ENCODE measurements at regions not wholly inside any gene's neighbourhood (a gene's known extent, or its start where the extent isn't known, plus 50 kb on each side); places are given as distances from the start of the nearest gene placed in this dataset.

DNA sequence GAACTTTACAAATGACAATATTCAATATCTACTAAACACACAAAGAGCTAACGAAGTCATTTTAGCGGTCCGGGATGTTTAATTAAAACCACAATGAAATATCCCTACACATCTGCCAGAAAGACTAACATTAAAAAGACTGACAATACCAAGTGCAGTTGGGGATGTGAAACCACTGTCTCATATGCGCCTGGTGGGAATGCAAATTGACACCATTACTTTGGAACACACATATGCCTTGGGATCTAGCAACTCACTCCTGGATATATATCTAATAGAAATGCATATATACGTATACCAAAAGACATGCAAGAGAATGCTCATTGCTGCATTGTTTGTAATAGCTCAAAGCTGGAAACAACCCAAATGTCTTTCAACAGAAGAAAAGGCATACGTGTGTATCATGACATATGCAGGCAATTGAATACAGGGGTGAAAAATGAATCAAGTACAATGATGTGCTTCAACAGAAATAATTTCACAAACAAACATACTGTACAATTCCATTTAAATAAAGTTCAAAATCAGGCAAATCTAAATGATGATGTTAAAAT, 153.3 kb downstream of the CARTPT start:
- Histone ChIP-seq H3K36me3 (ENCODE audit: control insufficient read depth in 2 of 2, insufficient read depth in 2 of 2, low read length in 1 of 2) (no peaks in the 10 kb centered on the region), H3K4me3 (ENCODE audit: low read length in 2 of 2) (no peak overlapping the region), H3K27ac (ENCODE audit: low read depth in 1 of 2, low read length in 1 of 2) (no peak overlapping the region), H3K27me3 (ENCODE audit: control insufficient read depth in 2 of 2, insufficient read depth in 1 of 2, low read length in 1 of 2) (no peaks in the 10 kb centered on the region), H3K4me1 (ENCODE audit: control insufficient read depth in 2 of 2, insufficient read depth in 2 of 2, low read length in 2 of 2) (no peaks in the 10 kb centered on the region), H3K9me3 (ENCODE audit: control insufficient read depth in 2 of 2, insufficient read depth in 1 of 2, low read length in 1 of 2) (no peaks in the 10 kb centered on the region)
- 80% methylated on average over 6 of the region's 6 CpGs for WGBS
- DNase-seq (ENCODE audit: low read depth in 6 of 9, low spot score in 9 of 9) = no peak

DNA sequence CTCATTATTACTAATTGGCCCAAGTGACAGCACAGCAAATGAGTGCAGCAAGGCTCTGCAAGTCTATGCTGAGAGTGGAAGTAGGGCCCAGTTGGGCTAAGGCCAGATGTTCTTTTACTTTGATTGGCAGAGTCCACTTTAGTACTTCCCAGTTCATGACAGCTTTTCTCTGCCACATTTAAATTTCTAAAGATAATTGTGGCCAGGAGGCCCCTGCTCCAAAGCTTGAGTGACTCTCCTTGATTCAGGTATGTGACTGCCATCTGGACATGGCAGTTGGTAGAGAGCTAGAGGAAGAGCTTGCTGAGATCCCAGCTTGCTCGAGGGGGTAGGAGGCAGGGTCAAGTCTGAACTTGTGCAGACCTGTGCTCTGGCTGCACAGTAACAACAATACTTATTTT, 154.1 kb downstream of the CARTPT start:
- no peak overlapping the region for H3K4me3 ChIP-seq (ENCODE audit: low read length in 2 of 2)
- H3K36me3 ChIP-seq (ENCODE audit: control insufficient read depth in 2 of 2, insufficient read depth in 2 of 2, low read length in 1 of 2) = no peaks in the 10 kb centered on the region
- no peak for DNase-seq (ENCODE audit: low read depth in 6 of 9, low spot score in 9 of 9)
- H3K27ac ChIP-seq (ENCODE audit: low read depth in 1 of 2, low read length in 1 of 2) = no peak overlapping the region
- H3K9me3 ChIP-seq (ENCODE audit: control insufficient read depth in 2 of 2, insufficient read depth in 1 of 2, low read length in 1 of 2) = no peaks in the 10 kb centered on the region
- 72% methylated on average over 1 of the region's 1 CpG for WGBS
- H3K27me3 ChIP-seq (ENCODE audit: control insufficient read depth in 2 of 2, insufficient read depth in 1 of 2, low read length in 1 of 2) = no peaks in the 10 kb centered on the region
- H3K4me1 ChIP-seq (ENCODE audit: control insufficient read depth in 2 of 2, insufficient read depth in 2 of 2, low read length in 2 of 2) = no peaks in the 10 kb centered on the region

DNA sequence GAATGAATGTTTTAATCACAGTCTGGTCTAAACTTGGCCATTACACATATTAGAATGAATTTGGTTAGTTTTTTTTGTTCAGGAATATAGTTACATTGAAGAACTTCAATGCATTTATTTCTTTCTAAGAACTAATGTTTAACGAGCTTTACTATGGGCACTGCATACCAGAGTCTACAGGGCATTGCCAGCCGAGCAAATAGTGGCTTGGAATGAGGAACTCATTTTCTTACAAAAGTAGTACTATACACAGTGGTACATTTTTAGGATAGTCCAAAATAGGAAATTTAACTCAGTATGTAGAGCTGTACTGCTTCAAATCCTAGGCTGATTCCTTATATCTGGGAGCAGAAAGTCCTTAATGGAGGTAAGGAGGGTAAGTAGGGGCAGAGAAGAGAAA, 155.4 kb downstream of the CARTPT start:
- Histone ChIP-seq H3K4me1 (ENCODE audit: control insufficient read depth in 2 of 2, insufficient read depth in 2 of 2, low read length in 2 of 2) (no peaks in the 10 kb centered on the region), H3K36me3 (ENCODE audit: control insufficient read depth in 2 of 2, insufficient read depth in 2 of 2, low read length in 1 of 2) (no peaks in the 10 kb centered on the region), H3K4me3 (ENCODE audit: low read length in 2 of 2) (no peak overlapping the region), H3K27me3 (ENCODE audit: control insufficient read depth in 2 of 2, insufficient read depth in 1 of 2, low read length in 1 of 2) (no peaks in the 10 kb centered on the region), H3K27ac (ENCODE audit: low read depth in 1 of 2, low read length in 1 of 2) (no peak overlapping the region), H3K9me3 (ENCODE audit: control insufficient read depth in 2 of 2, insufficient read depth in 1 of 2, low read length in 1 of 2) (no peaks in the 10 kb centered on the region)
- 33% methylated on average over 2 of the region's 2 CpGs for WGBS
- DNase-seq (ENCODE audit: low read depth in 6 of 9, low spot score in 9 of 9) = no peak

DNA sequence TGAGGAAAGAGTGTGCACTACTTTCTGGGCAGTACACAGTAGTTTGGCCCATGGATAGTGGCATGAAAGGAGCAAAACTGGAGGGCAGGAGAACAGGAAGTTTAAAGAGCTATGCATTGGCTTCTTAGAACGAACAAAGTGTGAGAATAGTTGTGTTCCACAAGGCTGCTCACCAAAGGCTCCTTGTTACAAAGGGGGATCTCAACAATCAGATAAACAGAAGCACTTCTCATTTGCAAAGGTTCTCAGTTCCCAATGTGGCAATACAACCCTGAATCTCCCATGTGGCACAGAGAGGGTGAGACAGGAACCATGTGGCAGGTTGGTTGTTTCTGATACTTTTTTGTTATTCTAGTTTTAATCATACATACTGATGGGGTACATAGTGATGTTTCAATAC, 158.4 kb downstream of the CARTPT start:
- Histone ChIP-seq H3K9me3 (ENCODE audit: control insufficient read depth in 2 of 2, insufficient read depth in 1 of 2, low read length in 1 of 2) (no peaks in the 10 kb centered on the region), H3K36me3 (ENCODE audit: control insufficient read depth in 2 of 2, insufficient read depth in 2 of 2, low read length in 1 of 2) (no peaks in the 10 kb centered on the region), H3K4me1 (ENCODE audit: control insufficient read depth in 2 of 2, insufficient read depth in 2 of 2, low read length in 2 of 2) (no peaks in the 10 kb centered on the region), H3K4me3 (ENCODE audit: low read length in 2 of 2) (no peak overlapping the region), H3K27ac (ENCODE audit: low read depth in 1 of 2, low read length in 1 of 2) (no peak overlapping the region), H3K27me3 (ENCODE audit: control insufficient read depth in 2 of 2, insufficient read depth in 1 of 2, low read length in 1 of 2) (no peaks in the 10 kb centered on the region)
- no peak for DNase-seq (ENCODE audit: low read depth in 6 of 9, low spot score in 9 of 9)
- WGBS = 84% methylated on average over 1 of the region's 1 CpG

DNA sequence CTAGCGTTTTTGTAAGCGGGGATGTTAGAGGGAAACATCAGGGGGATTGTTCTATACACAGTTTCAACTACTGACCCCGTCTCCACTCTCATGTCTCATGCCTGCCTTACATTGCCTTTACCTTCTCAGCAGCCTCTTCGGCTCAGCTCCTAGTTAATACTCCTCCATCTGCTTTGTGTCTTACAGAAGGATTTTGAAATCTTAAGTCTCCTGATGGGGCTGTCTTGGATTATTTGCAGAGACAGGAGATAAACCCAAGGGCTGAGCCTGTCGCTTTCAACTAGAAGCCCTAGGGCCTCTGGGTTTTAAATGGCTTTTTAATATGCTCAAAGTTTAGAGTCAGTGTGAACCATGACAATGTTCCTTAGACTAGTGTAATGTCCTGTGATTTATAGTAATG, 161.5 kb downstream of the CARTPT start:
- no peak overlapping the region for H3K4me3 ChIP-seq (ENCODE audit: low read length in 2 of 2)
- no peaks in the 10 kb centered on the region for H3K9me3 ChIP-seq (ENCODE audit: control insufficient read depth in 2 of 2, insufficient read depth in 1 of 2, low read length in 1 of 2)
- H3K4me1 ChIP-seq (ENCODE audit: control insufficient read depth in 2 of 2, insufficient read depth in 2 of 2, low read length in 2 of 2) = no peaks in the 10 kb centered on the region
- no peak for DNase-seq (ENCODE audit: low read depth in 6 of 9, low spot score in 9 of 9)
- no peaks in the 10 kb centered on the region for H3K36me3 ChIP-seq (ENCODE audit: control insufficient read depth in 2 of 2, insufficient read depth in 2 of 2, low read length in 1 of 2)
- no peaks in the 10 kb centered on the region for H3K27me3 ChIP-seq (ENCODE audit: control insufficient read depth in 2 of 2, insufficient read depth in 1 of 2, low read length in 1 of 2)
- H3K27ac ChIP-seq (ENCODE audit: low read depth in 1 of 2, low read length in 1 of 2) = no peak overlapping the region
- 95% methylated on average over 5 of the region's 5 CpGs for WGBS

DNA sequence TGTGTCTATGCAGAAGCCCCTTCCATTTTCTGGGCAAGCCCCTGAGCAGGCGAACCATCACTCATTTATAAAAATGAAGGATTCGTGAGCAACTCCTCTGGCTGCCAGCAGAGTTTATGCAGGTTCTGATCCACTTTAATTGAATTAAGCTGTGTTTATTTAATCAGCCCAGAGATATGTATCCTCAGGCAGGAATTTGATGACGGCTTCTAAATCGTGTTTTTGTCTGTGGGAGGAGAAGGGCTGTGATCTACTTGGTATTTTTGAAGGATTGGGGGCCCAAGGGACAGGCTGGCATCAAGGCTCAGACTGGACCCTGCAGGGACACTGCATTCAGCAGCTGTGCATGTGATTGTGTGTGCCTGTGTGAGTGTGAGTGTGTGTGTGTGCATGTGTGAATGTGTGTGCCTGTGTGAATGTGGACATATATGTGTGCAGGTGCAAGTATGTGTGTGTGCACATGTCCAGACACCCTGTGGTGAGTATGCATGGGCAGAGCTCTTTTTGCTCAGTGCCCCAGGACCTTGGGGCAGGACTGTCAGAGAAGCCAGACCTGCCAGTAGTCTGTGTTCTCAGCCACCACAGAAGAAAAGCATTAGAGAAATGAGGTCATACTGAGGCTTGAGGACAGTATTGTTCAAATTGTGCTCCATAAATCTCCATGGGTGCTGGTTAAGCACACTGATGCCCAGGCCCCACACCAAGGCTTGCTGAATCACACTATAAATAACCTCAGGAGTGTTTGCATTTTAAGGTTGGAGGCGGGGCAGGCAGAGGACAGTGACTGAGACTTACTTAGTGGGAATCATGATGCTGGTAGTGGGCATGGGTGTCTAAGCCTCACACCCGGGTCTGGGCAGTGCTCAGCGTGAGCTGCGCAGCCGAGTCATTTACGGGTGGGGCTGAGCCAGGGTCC, 164.0 kb downstream of the CARTPT start:
- DNase-seq (ENCODE audit: low read depth in 6 of 9, low spot score in 9 of 9) = no peak

DNA sequence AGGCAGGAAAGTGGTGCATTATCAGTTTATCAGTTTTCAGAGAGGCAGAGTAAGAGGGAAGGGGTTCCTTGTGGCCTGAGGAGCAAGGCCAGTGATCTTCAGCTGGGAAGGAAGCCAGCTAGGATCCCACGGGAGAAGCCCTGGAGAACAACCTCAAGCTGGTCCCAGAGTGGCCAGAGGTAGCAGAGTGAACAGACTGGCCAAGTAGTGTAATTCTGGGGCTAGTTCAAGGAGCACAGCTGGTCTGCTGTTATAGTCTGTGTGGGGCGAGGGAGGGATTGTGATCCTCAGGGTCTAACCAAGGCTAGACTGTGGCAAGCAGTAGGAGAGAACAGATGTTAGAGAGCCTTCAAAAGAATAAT, 164.6 kb downstream of the CARTPT start:
- no peaks in the 10 kb centered on the region for H3K4me1 ChIP-seq (ENCODE audit: control insufficient read depth in 2 of 2, insufficient read depth in 2 of 2, low read length in 2 of 2)
- no peaks in the 10 kb centered on the region for H3K27me3 ChIP-seq (ENCODE audit: control insufficient read depth in 2 of 2, insufficient read depth in 1 of 2, low read length in 1 of 2)
- H3K36me3 ChIP-seq (ENCODE audit: control insufficient read depth in 2 of 2, insufficient read depth in 2 of 2, low read length in 1 of 2) = no peaks in the 10 kb centered on the region
- H3K4me3 ChIP-seq (ENCODE audit: low read length in 2 of 2) = no peak overlapping the region
- H3K9me3 ChIP-seq (ENCODE audit: control insufficient read depth in 2 of 2, insufficient read depth in 1 of 2, low read length in 1 of 2) = no peaks in the 10 kb centered on the region
- DNase-seq (ENCODE audit: low read depth in 6 of 9, low spot score in 9 of 9) = no peak
- H3K27ac ChIP-seq (ENCODE audit: low read depth in 1 of 2, low read length in 1 of 2) = no peak overlapping the region
- 84% methylated on average over 2 of the region's 2 CpGs for WGBS

More for the DNA sequence above, 164.0 kb downstream of the CARTPT start:
- Histone ChIP-seq H3K4me1 (ENCODE audit: control insufficient read depth in 2 of 2, insufficient read depth in 2 of 2, low read length in 2 of 2) (no peaks in the 10 kb centered on the region), H3K27me3 (ENCODE audit: control insufficient read depth in 2 of 2, insufficient read depth in 1 of 2, low read length in 1 of 2) (no peaks in the 10 kb centered on the region), H3K27ac (ENCODE audit: low read depth in 1 of 2, low read length in 1 of 2) (no peak overlapping the region), H3K36me3 (ENCODE audit: control insufficient read depth in 2 of 2, insufficient read depth in 2 of 2, low read length in 1 of 2) (no peaks in the 10 kb centered on the region), H3K9me3 (ENCODE audit: control insufficient read depth in 2 of 2, insufficient read depth in 1 of 2, low read length in 1 of 2) (no peaks in the 10 kb centered on the region), H3K4me3 (ENCODE audit: low read length in 2 of 2) (no peak overlapping the region)
- WGBS = 93% methylated on average over 10 of the region's 10 CpGs

DNA sequence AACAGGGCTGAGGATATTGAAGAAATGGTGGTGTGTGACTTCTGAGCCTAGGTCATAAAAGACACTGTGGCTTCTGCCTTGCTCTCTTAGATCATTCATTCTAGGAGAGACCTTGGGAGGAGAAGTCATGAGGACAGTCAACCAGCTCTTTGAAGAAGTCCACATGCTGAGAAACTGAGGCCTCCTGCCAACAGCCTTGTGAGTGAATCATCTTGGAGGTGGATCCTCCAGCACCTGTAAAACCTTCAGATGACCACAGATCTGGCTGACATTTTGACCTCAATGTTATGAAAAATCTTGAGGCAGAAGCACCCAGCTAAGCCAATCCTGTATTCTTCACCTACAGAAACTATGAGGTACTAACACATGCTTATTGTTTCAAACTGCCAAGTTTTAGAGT, 165.9 kb downstream of the CARTPT start:
- DNase-seq (ENCODE audit: low read depth in 6 of 9, low spot score in 9 of 9) = no peak
- Histone ChIP-seq H3K36me3 (ENCODE audit: control insufficient read depth in 2 of 2, insufficient read depth in 2 of 2, low read length in 1 of 2) (no peaks in the 10 kb centered on the region), H3K27ac (ENCODE audit: low read depth in 1 of 2, low read length in 1 of 2) (no peak overlapping the region), H3K4me3 (ENCODE audit: low read length in 2 of 2) (no peak overlapping the region), H3K4me1 (ENCODE audit: control insufficient read depth in 2 of 2, insufficient read depth in 2 of 2, low read length in 2 of 2) (no peaks in the 10 kb centered on the region), H3K9me3 (ENCODE audit: control insufficient read depth in 2 of 2, insufficient read depth in 1 of 2, low read length in 1 of 2) (no peaks in the 10 kb centered on the region), H3K27me3 (ENCODE audit: control insufficient read depth in 2 of 2, insufficient read depth in 1 of 2, low read length in 1 of 2) (no peaks in the 10 kb centered on the region)

GRCh38 chr5:71886406-71886805, 167.3 kb downstream of the CARTPT start:
- Histone ChIP-seq H3K4me3 (ENCODE audit: low read length in 2 of 2) (no peak overlapping the region), H3K27ac (ENCODE audit: low read depth in 1 of 2, low read length in 1 of 2) (no peak overlapping the region), H3K4me1 (ENCODE audit: control insufficient read depth in 2 of 2, insufficient read depth in 2 of 2, low read length in 2 of 2) (no peaks in the 10 kb centered on the region), H3K36me3 (ENCODE audit: control insufficient read depth in 2 of 2, insufficient read depth in 2 of 2, low read length in 1 of 2) (no peaks in the 10 kb centered on the region), H3K27me3 (ENCODE audit: control insufficient read depth in 2 of 2, insufficient read depth in 1 of 2, low read length in 1 of 2) (no peaks in the 10 kb centered on the region), H3K9me3 (ENCODE audit: control insufficient read depth in 2 of 2, insufficient read depth in 1 of 2, low read length in 1 of 2) (no peaks in the 10 kb centered on the region)
- 96% methylated on average over 2 of the region's 2 CpGs for WGBS
- DNase-seq (ENCODE audit: low read depth in 6 of 9, low spot score in 9 of 9) = no peak

Measured in thymus (tissue), 11 donors.